ENCODE measurements at regions not wholly inside any gene's neighbourhood (a gene's known extent, or its start where the extent isn't known, plus 50 kb on each side); places are given as distances from the start of the nearest gene placed in this dataset.

GRCh38 chr3:155239960-155240359, 53.5 kb downstream of the STRIT1 start:
- no peak overlapping the region for H3K27ac ChIP-seq
- peaks cover 0 to 2% (median 0%) of the 10 kb centered on the region in 11 experiments; a peak in 2 of 22 replicates for H3K36me3 ChIP-seq
- H3K9ac ChIP-seq, result no peak overlapping the region
- peaks cover 25 to 66% (median 53%) of the 10 kb centered on the region in 11 experiments; a peak in 21 of 22 replicates for H3K9me3 ChIP-seq (replicated peaks in 1 of 11)
- no peak for TF ChIP-seq Cebpa-rat (IDR thresholded peaks at IDR 0.05)
- no peaks in the 10 kb centered on the region for H4K20me1 ChIP-seq
- H3K4me2 ChIP-seq, result no peak overlapping the region
- no peak overlapping the region for H3K4me3 ChIP-seq
- no peaks in the 10 kb centered on the region for H3K27me3 ChIP-seq
- peaks cover 0 to 41% (median 15%) of the 10 kb centered on the region in 10 experiments; a peak in 11 of 20 replicates for H3K4me1 ChIP-seq

GRCh38 chr3:155238845-155239244, 54.6 kb downstream of the STRIT1 start:
- Histone ChIP-seq H3K36me3 (peaks cover 0 to 2% (median 0%) of the 10 kb centered on the region in 11 experiments; a peak in 2 of 22 replicates), H3K27ac (no peak overlapping the region), H3K9me3 (replicated peaks in 1 of 11) (peaks cover 25 to 74% (median 59%) of the 10 kb centered on the region in 11 experiments; a peak in 21 of 22 replicates), H3K27me3 (no peaks in the 10 kb centered on the region), H3K4me1 (peaks cover 0 to 33% (median 5%) of the 10 kb centered on the region in 10 experiments; a peak in 9 of 20 replicates), H3K9ac (no peak overlapping the region), H3K4me2 (no peak overlapping the region), H4K20me1 (no peaks in the 10 kb centered on the region), H3K4me3 (no peak overlapping the region)
- TF ChIP-seq Cebpa-rat (IDR thresholded peaks at IDR 0.05), result no peak

- Histone ChIP-seq H3K4me2 (no peak overlapping the region), H3K27ac (no peak overlapping the region), H3K4me3 (no peak overlapping the region), H3K9me3 (replicated peaks in 1 of 11) (peaks cover 25 to 63% (median 53%) of the 10 kb centered on the region in 11 experiments; a peak in 21 of 22 replicates), H3K4me1 (peaks cover 12 to 39% (median 22%) of the 10 kb centered on the region in 10 experiments), H4K20me1 (no peaks in the 10 kb centered on the region), H3K36me3 (peaks cover 0 to 2% (median 0%) of the 10 kb centered on the region in 11 experiments; a peak in 2 of 22 replicates), H3K9ac (no peak overlapping the region), H3K27me3 (no peaks in the 10 kb centered on the region)
- TF ChIP-seq Cebpa-rat (IDR thresholded peaks at IDR 0.05), result no peak
Observed at GRCh38 chr3:155236473-155236872, 57.0 kb downstream of the STRIT1 start.

Measured in BLaER1 treated with 17β-estradiol and CSF1 and Interleukin-3, amounts not matched to agents 10 nM and 100 nM (cell line).